CD1c-positive myeloid dendritic cell (primary cell): ENCODE measurements at regions not wholly inside any gene's neighbourhood (a gene's known extent, or its start where the extent isn't known, plus 50 kb on each side); places are given as distances from the start of the nearest gene placed in this dataset.

Source experiments
- DNase-seq: peaks from one replicate; pipeline ENCODE4 v3.0.0-alpha.2; 2016; ENCODE audit errors: extremely low spot score

- DNase-seq, result no peak
These were observed 236.1 kb downstream of the MIAT start for GRCh38 chr22:26893173-26894110.

DNA sequence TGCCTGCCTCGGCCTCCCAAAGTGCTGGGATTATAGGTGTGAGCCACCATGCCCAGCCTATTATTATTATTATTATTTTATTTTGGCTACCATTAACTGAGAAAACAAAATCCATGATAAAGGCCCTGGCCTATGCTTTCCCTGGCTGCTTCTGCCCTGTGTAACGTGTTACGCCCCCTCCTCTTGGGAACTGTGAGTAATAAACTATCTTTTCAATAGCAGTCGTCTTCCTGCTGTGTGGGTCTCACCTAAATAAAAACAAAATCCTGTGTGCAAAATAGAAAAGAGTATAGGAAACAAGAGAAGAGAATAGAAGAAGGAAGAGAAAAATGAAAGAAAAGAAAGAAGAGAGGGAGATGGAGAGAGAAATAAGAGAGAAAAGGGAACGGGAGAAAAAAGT, 237.0 kb downstream of the MIAT start:
- DNase-seq, result no peak

DNA sequence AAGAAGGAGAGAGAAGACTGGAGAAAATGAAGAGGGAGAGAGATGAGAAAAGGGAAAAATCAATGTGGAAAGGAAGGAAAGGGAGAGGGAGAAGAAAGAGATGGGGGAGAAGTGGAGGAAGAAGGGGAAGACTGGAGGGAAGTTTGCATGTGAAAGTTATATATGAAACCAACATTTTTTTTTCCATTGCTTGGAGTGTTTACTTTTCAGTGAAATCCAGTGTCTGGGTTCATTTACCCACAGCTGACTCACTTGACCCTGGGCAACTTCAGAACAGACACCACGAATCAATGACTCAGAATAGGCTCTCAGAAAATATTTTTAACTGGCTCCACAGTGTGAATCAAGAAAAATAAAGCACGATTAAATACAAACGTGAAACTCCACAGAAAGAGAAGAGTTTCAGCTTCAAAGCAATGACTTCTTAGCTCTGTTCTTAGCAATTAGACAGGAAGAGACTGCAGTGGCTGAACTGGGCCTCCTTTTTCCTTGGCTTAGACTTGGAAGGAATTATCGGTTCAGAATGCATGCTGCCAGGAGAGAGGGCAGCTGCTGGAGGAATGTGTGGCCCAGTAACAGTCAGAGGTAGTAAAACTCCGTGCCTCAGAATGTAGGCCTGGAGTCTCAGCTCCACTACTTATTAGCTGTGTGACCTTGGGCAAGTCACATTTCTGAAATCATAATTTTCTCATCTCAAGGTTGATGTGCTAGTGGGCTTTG, 237.5 kb downstream of the MIAT start:
- no peak for DNase-seq

DNA sequence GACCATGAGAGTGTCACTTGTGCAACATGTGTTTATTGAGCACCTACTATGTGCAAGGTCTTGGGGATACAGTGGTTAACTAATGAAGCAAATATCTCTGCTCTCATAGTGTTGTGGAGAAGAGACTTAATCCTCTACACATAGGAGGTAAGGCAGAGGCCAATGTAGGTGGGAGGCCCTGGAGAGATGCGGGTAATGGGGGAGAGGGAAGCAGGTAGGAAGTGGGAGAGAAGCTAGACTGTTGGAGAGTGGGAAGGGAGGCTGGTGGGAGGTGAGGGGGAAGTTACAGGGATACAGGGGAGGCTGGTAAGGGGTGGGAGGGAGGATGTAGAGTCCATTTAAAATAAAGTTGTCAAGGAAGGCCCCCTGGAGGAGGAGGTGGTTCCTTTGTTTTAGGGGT, 240.0 kb downstream of the MIAT start:
- no peak for DNase-seq

DNA sequence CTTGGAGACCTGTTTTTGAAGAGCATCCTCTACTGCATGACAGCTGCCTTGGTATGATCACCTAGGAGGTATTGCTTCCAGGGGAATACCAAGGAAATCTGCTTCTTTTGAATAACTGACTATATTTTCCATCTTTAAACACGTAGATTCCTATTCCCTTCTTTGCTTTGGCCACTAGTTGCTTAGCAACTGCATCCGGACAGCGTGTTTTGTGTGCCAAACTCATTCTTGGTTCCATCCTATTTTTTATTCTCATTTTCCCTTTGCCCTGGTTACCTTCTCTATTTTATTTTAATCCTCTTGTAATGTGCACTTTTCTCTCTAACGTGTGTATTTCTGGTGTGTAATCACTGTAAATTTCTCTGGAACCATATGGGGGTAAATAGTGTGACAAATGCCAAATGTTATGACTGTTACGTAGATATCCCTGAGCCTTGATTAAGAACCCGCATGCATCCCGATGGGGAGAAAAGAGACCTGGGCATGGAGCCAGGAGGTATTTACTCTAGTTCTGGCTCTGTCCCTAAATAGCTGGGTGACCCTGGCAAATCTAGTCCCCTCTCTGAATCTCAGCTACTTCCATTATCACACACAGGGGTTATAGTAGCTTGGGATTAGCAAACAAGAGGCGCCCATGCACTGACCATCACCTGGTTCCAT, 241.7 kb downstream of the MIAT start:
- no peak for DNase-seq

DNA sequence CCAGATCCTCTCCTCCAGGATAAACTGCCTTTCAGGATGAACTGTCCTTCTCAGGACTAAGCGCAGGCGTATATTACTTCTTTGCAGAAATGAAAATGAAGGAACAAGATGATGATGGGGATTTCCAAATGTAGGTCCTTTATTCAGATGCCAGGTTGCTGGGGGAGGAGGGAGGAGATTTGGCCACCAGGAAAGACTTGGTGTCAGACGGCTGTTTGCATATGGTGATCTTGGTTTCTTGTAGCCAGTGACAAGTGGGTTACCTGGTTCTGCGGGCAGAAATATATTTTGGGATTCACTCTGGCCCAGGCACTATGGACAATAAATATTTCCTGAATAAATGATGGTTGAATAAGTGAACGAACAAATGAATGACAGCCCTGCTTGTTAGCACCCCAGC, 243.4 kb downstream of the MIAT start:
- DNase-seq, result no peak

DNA sequence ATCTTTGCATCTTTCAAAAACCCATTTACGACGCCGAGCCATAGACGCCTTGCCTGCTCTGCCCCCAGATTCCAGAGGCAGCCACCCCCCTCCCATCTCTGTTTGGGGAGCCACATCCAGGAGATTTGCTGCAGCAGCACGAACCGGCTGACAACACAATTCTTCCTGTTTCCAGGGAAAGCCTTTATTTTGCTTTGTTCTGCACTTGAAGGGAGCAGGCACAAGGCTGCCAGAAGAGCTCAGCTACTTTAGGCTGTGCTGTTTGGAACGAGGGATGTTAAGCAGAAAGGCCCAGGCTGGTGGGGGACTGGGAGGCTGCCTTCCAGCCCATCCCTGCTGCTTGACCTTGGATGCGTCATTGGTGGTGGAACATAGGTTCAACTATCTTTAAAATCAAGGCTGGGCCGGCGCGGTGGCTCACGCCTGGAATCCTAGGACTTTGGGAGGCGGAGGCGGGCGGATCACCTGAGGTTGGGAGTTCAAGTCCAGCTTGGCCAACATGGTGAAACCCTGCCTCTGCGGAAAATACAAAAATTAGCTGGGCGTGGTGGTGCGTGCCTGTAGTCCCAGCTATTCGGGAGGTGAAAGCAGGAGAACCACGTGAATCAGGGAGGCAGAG, 243.9 kb downstream of the MIAT start:
- DNase-seq, result no peak

DNA sequence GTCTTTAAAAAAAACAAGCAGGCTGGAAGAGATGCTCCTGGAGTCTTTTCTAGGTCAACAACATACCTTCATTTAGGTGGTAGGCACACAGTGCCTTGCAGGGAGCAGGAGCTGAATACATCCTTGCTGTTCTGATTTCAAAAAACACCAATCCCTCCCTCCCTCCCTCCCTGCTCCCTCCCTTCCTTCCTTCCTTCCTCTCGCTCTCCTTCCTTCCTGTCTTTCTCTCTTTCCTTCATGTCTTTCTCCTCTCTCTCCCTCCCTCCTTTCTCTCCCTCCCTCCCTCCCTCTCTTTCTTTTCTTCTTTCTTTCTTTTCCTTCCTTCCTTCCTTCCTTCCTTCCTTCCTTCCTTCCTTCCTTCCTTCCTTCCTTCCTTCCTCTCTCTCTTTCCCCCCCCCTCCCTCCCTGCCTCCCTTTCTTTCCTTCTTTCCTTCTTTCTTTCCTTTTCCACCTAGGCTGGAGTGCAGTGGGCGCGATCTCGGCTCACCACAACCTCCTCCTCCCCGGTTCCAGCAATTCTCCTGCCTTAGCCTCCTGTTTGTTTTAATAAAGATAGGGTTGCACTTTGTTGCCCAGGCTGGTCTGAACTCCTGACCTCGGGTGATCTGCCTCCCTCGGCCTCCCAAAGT, 245.1 kb downstream of the MIAT start:
- DNase-seq, result no peak

DNA sequence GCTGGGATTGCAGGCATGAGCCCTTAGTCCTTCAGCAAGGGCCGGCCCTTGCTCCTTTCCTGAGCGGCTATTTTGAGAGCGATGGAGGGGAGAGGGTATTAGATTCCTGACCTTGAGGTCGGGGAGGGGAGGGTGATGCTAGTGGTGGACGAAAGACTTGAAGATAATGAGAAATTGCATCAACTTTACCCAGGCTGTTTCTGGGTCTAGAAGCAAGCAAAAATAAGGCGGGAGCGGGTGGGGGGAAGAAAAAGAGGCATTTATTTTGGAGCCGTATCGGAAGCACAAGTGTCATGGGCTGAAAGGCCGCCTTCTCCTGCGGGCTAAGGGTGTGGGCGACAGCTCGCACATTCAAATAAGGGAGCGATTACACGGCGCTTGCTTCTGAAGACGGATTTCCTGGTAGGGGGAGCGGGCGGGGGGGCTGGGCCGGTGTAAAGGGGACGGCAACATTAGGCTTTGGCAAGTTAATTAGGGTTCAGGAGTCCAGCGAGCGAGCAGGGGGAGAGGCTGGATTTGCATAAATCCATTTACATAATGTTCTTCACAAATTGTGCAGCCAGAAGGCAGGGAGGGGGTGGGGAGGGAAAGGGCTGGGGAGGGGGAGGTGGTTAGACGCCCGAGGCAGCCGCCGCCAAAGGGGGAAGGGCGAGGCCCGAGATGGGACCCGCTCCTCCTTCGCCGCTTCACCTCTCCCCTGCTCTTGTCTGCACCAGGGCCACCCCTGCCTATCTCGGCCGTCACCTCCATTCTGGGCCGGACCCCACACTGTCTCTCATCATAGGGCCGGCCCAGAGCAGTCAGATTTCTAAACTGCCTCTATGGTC, 245.9 kb downstream of the MIAT start:
- DNase-seq, result no peak

DNA sequence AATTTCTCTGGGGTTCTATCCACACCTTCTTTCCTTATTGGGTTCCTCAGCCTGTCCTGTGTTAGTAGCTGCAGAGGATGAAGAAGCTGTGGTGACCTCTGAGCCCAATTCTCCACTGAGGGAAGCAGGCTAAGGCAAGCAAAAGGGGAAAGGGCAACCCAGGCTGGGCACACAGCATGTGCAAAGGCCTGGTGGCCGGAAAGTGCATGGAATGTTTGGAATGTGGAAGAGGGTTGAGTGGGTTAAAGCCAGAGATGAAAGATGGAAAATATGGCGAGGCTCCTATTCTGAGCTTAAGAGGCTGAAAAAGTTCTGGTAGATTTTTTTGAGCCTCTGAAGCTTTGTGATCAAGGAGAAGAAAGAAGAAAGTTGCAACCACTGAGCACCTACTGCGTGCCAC, 247.1 kb downstream of the MIAT start:
- DNase-seq, result no peak

GRCh38 chr22:26905076-26905475, 247.7 kb downstream of the MIAT start:
- no peak for DNase-seq

GRCh38 chr22:26905640-26906039, 248.3 kb downstream of the MIAT start:
- no peak for DNase-seq

DNA sequence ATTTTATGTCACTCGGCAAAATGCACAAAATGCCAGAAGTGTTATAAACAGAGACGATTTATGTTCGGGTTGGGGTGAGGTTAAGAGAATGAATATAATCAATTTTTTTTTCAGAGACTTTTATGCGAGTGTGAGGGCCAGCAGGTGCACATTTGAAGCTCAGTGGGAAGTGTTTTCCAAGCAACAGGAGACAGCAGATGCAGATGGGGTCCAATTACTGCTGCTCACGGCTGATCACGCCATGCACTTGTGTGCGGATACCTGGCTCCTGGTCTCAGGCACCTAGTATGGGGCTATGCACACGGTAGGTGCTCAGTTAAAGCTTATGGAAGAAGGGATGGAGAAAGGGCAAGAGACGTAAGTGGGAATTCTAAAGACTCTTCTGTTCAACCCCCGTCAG, 249.1 kb downstream of the MIAT start:
- no peak for DNase-seq

- no peak for DNase-seq
These were observed 250.0 kb downstream of the MIAT start for GRCh38 chr22:26907366-26907765.

GRCh38 chr22:26910845-26911244, 253.5 kb downstream of the MIAT start:
- DNase-seq, result no peak

GRCh38 chr22:26912655-26913345, 255.4 kb downstream of the MIAT start:
- no peak for DNase-seq

DNA sequence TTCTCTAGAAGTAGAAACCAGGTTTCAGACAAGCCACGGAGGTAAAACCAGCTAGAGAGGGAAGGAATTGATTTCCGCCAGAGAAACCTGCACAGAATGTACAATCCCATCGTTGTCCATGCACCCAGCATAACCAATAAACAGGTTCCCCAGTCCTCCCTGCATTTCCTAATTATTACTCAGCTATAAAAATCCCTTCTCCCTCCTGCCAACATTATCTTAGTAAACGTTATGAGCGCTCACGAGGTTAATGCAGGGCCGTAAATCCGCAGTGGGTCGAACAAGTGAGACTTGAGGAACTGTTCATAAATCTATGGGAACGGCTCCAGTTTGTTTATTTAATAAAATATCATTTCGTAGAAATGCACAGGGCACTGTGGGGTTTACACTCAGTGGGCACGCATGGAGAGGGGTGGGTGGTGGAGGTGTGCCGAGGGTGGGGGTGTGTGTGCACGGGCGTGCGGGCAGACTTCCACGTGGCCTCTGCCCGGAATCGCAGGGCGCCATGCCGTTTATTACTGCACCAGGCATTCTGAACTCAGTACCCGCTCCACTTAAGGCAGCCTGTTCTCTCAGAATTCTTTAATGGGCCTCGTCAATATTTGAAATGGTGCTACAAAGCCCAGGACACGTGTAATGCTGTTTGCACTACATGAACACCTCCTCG, 257.3 kb downstream of the MIAT start:
- no peak for DNase-seq

GRCh38 chr22:26916236-26916635, 258.8 kb downstream of the MIAT start:
- no peak for DNase-seq

DNA sequence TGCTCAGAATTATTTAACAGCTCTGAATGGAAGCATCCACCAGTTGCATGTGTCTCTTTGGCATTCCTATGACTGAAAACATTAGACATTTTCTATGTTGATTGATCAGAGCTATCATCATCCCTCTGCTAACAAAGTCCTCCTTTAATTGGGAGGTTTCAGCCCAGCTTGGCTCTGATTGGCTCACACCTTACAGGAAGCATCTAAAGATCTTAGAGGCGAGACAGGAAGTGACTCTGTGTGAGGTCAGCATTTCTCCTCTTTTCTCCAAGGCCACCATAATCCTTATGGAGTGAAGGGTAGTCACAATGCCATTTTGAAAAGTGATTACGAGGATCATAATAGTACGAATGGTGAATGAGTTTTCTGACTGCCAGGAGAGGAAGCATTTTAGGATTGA, 260.8 kb downstream of the MIAT start:
- no peak for DNase-seq

DNA sequence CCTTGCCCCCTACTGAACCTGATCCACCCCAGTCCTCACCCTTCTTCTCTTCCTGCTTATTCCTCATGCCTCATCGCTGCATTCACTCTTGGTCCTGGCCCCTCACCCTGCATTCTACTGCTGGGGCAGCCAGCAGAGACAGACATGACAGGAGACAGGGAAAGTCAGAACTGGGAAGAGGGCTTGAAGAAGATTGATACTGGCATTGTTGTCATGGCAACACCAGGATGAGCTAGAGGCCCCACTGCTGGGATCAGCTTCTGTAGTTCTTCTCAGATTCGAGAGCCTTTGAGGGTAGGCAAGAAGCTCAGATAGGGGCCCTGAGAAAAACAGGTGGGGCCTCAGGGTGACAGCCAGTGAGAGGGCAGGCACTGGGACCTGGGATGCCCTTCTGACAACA, 264.3 kb downstream of the MIAT start:
- no peak for DNase-seq
